ENCODE measurements at regions not wholly inside any gene's neighbourhood (a gene's known extent, or its start where the extent isn't known, plus 50 kb on each side); places are given as distances from the start of the nearest gene placed in this dataset.

DNA sequence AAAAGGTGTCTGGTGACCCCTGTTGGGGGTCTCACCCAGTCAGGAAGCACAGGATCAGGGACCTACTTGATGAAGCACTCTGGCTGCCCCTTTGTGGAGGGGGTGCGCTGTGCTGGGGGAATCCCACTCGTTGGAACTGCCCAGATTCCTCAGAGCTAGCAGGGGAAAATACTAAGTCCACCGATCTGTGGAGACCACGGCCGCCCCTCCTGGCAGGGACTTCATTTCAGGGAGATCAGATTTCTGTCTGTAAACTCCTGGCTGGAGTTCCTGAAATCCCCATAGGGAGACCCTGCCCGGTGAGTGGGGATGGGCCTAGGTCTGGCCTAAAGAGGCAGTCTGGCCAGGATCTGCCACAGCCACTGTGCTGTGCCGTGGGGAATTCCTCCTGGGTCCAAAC is 79.3 kb upstream of the ADCY1 start:
- TF ChIP-seq CTCF (IDR thresholded peaks at IDR 0.05; ENCODE audit: poor library complexity) (no peak), EZH2 (IDR thresholded peaks at IDR 0.05; ENCODE audit: borderline replicate concordance) (no peak)

Data from hepatocyte (in vitro differentiated cells).